Pancreas (tissue), 10 donors: ENCODE measurements at regions not wholly inside any gene's neighbourhood (a gene's known extent, or its start where the extent isn't known, plus 50 kb on each side); places are given as distances from the start of the nearest gene placed in this dataset.
A peak's percentile ranks its signal among the peaks of the same experiment; 100 is the strongest.

Experiments used
- ATAC-seq, 4 donors: fragments of 200-7000 bp; cut with Tn5 transposase; one replicate each; pipeline versions ENCODE4 v1.8.0 to v1.9.1; 2020; ENCODE audit warnings: mild to moderate bottlenecking in 4 of 4, moderate library complexity in 4 of 4
- DNase-seq, 6 donors: peaks; one replicate each; pipeline ENCODE4 v3.0.0-alpha.2; 2020
- FAIRE-seq: peaks from 2 replicates; lab custom pipeline; 2012; peaks lifted over from hg19 to GRCh38; lab: Jason Lieb, UNC
- H3K27ac ChIP-seq, 4 donors: fragments of 200-600 bp; sonication (generic); 1 replicate in 3 of 4; 2 replicates in 1 of 4; pipeline versions ENCODE4 v1.5.0 to v1.8.0; 2020
- H3K27me3 ChIP-seq, 4 donors: fragments of 200-600 bp; one replicate each; pipeline ENCODE4 v1.8.0; 2021
- H3K36me3 ChIP-seq, 3 donors: fragments of 200-600 bp; sonication (generic) in 1 of 3; one replicate each; pipeline versions ENCODE4 v1.5.0 to v1.8.0; 2020 to 2021
- H3K4me1 ChIP-seq, 3 donors: fragments of 200-600 bp; one replicate each; pipeline ENCODE4 v1.8.0; 2021
- H3K4me3 ChIP-seq, 4 donors: fragments of 200-600 bp; sonication (generic) in 2 of 4; one replicate each; pipeline versions ENCODE4 v1.5.0 to v1.8.0; 2020 to 2021
- H3K9me3 ChIP-seq, 4 donors: fragments of 200-600 bp; one replicate each; pipeline ENCODE4 v1.8.0; 2021
- WGBS, 2 donors: extraction: QIAGEN DNeasy Blood & Tissue Kit; methylation state at CpG; one replicate each; pipeline ENCODE4 v1.1.7; 2013; 5-methylcytosine and 5-hydroxymethylcytosine counted together
- intact Hi-C, 3 donors: fragments of 100-400 bp; cut with DNase I; formaldehyde crosslinking; loops; one replicate each; pipeline versions ENCODE4 v1.11.1 to v1.14.2; 2022
- TF ChIP-seq, protein P1 (sequence below), 4 donors: fragments of 200-600 bp; sonication (generic) in 3 of 4; IDR thresholded peaks; one replicate each; pipeline versions ENCODE4 v1.5.0 to v1.8.0; 2021; ENCODE audit warnings: antibody characterized with exemption in 4 of 4
- donor health status: healthy with polysubstance abuse.
- donor health status: DM: no; HTN: no; CAD: no; lungs with moderate emphysema.
- donor health status: DM: no; HTN: no; CAD: no.
- donor health status: control.
- donor health status: control.
- donor health status: Bipolar disorder and iron deficiency.
- donor health status: DM: yes; HTN: yes; CAD: no.
- donor health status: DM: no; HTN: no; CAD: no.
- donor health status: DM: no; HTN: no; CAD: no.
- donor health status: DM: yes; HTN: yes; CAD: no.

- Histone ChIP-seq H3K4me1 (no peaks in the 10 kb centered on the region), H3K36me3 (no peaks in the 10 kb centered on the region), H3K9me3 (no peaks in the 10 kb centered on the region), H3K4me3 (no peak overlapping the region), H3K27ac (no peak overlapping the region), H3K27me3 (no peaks in the 10 kb centered on the region)
- ATAC-seq (no peak), DNase-seq (no peak), FAIRE-seq (no peak)
- TF ChIP-seq, protein P1, sequence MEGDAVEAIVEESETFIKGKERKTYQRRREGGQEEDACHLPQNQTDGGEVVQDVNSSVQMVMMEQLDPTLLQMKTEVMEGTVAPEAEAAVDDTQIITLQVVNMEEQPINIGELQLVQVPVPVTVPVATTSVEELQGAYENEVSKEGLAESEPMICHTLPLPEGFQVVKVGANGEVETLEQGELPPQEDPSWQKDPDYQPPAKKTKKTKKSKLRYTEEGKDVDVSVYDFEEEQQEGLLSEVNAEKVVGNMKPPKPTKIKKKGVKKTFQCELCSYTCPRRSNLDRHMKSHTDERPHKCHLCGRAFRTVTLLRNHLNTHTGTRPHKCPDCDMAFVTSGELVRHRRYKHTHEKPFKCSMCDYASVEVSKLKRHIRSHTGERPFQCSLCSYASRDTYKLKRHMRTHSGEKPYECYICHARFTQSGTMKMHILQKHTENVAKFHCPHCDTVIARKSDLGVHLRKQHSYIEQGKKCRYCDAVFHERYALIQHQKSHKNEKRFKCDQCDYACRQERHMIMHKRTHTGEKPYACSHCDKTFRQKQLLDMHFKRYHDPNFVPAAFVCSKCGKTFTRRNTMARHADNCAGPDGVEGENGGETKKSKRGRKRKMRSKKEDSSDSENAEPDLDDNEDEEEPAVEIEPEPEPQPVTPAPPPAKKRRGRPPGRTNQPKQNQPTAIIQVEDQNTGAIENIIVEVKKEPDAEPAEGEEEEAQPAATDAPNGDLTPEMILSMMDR (IDR thresholded peaks at IDR 0.05): no peak
- intact Hi-C loops: no loop called here
- WGBS, 2 donors: 40 to 44% methylated on average over 5 of the region's 5 CpGs
Measured at GRCh38 chr5:12246036-12246435, 341.8 kb upstream of the CTNND2 start.

GRCh38 chr5:12245429-12245828 is 341.2 kb upstream of the CTNND2 start:
- WGBS, 2 donors: 79 to 88% methylated on average over 3 of the region's 3 CpGs
- no peak for DNase-seq
- Histone ChIP-seq H3K4me1 (no peaks in the 10 kb centered on the region), H3K9me3 (no peaks in the 10 kb centered on the region), H3K27me3 (no peaks in the 10 kb centered on the region), H3K27ac (no peak overlapping the region), H3K4me3 (no peak overlapping the region), H3K36me3 (no peaks in the 10 kb centered on the region)
- TF ChIP-seq, protein P1 (IDR thresholded peaks at IDR 0.05): no peak
- intact Hi-C loops: no loop called here
- no peak for ATAC-seq
- FAIRE-seq: no peak

DNA sequence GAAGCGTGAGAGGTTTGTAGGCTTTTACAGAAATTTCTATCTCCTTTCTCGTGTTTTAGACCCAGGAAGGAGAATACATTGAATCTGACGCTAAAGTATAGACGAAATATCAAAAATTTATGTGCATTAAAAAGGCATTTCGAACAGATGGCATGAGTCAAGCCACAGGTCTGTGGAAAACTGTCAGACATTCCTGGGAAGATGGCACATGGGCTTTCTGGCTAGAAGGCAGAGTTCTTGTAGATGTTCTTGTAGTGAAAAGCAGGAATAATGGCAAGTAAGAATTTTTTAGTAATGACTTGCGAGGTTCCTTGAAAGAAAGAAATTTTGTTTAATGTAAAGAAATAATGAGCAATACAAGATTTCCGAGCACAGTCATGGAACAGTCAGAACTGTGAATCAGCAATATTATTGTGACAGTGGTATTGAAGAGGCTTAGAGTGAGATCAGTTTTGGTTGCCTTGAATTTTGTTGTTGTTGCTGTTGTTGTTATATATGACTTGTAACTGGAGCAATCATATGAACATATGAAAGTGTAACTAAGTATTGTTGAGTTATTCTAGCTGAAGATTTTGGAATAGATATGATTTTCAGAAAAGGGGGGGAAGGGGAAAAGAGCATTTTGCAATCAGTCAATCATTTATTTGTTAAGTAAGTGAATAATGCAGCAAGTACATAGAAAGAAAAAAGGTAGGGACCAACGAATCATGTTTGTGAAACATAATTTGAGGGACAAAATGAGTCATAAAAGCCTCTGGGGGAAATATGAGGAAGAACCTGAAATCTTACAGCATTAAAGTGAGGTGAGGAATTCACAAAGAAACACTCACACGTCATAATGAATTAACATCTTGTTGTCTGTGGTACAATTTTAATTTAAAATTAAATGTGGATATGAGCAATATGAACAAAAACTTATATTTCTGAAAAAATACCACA is 339.0 kb upstream of the CTNND2 start:
- no peak overlapping the region for H3K4me3 ChIP-seq
- WGBS, 2 donors: 57 to 69% methylated on average over 9 of the region's 9 CpGs
- DNase-seq: no peak
- no peak overlapping the region for H3K27ac ChIP-seq
- ATAC-seq: no peak
- FAIRE-seq: no peak
- H3K27me3 ChIP-seq: no peaks in the 10 kb centered on the region
- H3K36me3 ChIP-seq: no peaks in the 10 kb centered on the region
- TF ChIP-seq, protein P1 (IDR thresholded peaks at IDR 0.05): no peak
- H3K9me3 ChIP-seq: no peaks in the 10 kb centered on the region
- no peaks in the 10 kb centered on the region for H3K4me1 ChIP-seq
- intact Hi-C loops: no loop called here

- Histone ChIP-seq H3K4me1 (no peaks in the 10 kb centered on the region), H3K4me3 (no peak overlapping the region), H3K9me3 (no peaks in the 10 kb centered on the region), H3K36me3 (no peaks in the 10 kb centered on the region), H3K27me3 (no peaks in the 10 kb centered on the region), H3K27ac (no peak overlapping the region)
- WGBS, 2 donors: 6 to 9% methylated on average over 6 of the region's 6 CpGs
- ATAC-seq: peak in 2 of 4 donors; percentile 26 to 28
- DNase-seq: no peak
- intact Hi-C loops: no loop called here
- TF ChIP-seq, protein P1 (IDR thresholded peaks at IDR 0.05): no peak
- FAIRE-seq: no peak
Measured at GRCh38 chr5:12237837-12238575, 333.8 kb upstream of the CTNND2 start.
